HCT116 (cell line): ENCODE measurements at regions not wholly inside any gene's neighbourhood (a gene's known extent, or its start where the extent isn't known, plus 50 kb on each side); places are given as distances from the start of the nearest gene placed in this dataset.

ENCODE experiments used
- ATAC-seq: fragments of 200-7000 bp; cut with Tn5 transposase; 2 replicates; pipeline ENCODE4 v1.9.1; 2020; ENCODE audit warnings: mild to moderate bottlenecking, moderate library complexity
- BruUV-seq: library from RNA; stranded (reverse); fragments of 400-500 nt; replicated peaks from 2 replicates; lab custom pipeline; 2021; lab: Mats Ljungman, UMichigan
- CTCF ChIA-PET: fragments of 300-600 bp; sonication (Branson Sonifier 250); formaldehyde crosslinking; loops from one replicate; lab custom pipeline; 2021; ENCODE audit warnings: antibody characterized with exemption; lab: Charles Lee
- POLR2A ChIA-PET: fragments of 300-600, 350-600 bp; sonication (Branson Sonifier 250); formaldehyde crosslinking; loops from one replicate; lab custom pipeline; 2021; ENCODE audit warnings: antibody characterized with exemption; lab: Charles Lee
- RAD21 ChIA-PET, 2 experiments: fragments of 300-600 bp; sonication (Branson Sonifier 250); formaldehyde crosslinking; loops; one replicate each; lab custom pipeline; 2023; ENCODE audit warnings: low total read pairs in 2 of 2; ENCODE audit not compliant: uncharacterized antibody in 2 of 2, unreplicated experiment in 2 of 2, low non-redundant PET in 1 of 2; lab: Charles Lee
- DNase-seq: peaks from one replicate; pipeline ENCODE4 v3.0.0-alpha.2; 2010; ENCODE audit warnings: low read depth, low spot score
- H2AFZ ChIP-seq: fragments of 200-600 bp; shearing (Covaris generic), sonication (generic); 2 replicates; pipeline ENCODE4 v1.6.1; 2017; ENCODE audit warnings: low read depth, mixed run types, mixed read lengths, antibody characterized with exemption, low read length; ENCODE audit not compliant: poor library complexity, severe bottlenecking
- H3K27ac ChIP-seq: 2 replicates; pipeline ENCODE4 v1.5.1; 2012; ENCODE audit warnings: low read depth, low read length
- H3K27me3 ChIP-seq: fragments of 200-600 bp; sonication (generic); 2 replicates; pipeline ENCODE4 v1.6.1; 2016; ENCODE audit warnings: mixed run types, low read length, mixed read lengths; ENCODE audit not compliant: insufficient read depth
- H3K36me3 ChIP-seq, 2 experiments: fragments of 200-500 bp in 1 of 2; fragments of 200-600 bp in 1 of 2; sonication (Bioruptor generic) in 1 of 2; sonication (generic) in 1 of 2; 2 replicates each; pipeline versions ENCODE4 v1.5.1 to v1.6.1; 2014 to 2016; ENCODE audit warnings: low read length in 2 of 2, inconsistent platforms in 1 of 2, mixed read lengths in 1 of 2, mixed run types in 1 of 2; ENCODE audit not compliant: insufficient read depth in 2 of 2, control insufficient read depth in 1 of 2
- H3K4me1 ChIP-seq, 2 experiments: fragments of 200-600 bp in 1 of 2; sonication (generic) in 1 of 2; 2 replicates each; pipeline versions ENCODE4 v1.5.1 to v1.6.1; 2012 to 2017; ENCODE audit warnings: low read length in 2 of 2, inconsistent platforms in 1 of 2, mild to moderate bottlenecking in 1 of 2, mixed read lengths in 1 of 2, mixed run types in 1 of 2, moderate library complexity in 1 of 2; ENCODE audit not compliant: insufficient read depth in 2 of 2, control insufficient read depth in 1 of 2
- H3K4me2 ChIP-seq: fragments of 200-600 bp; sonication (generic); 2 replicates; pipeline ENCODE4 v1.6.1; 2017; ENCODE audit warnings: mixed run types, low read length, mixed read lengths
- H3K4me3 ChIP-seq, 2 experiments: fragments of 200-600 bp in 1 of 2; sonication (generic) in 1 of 2; replicated peaks in 1 of 2; 2 replicates each; pipeline ENCODE4 v1.5.1; 2011 to 2016; ENCODE audit warnings: low read length in 2 of 2, control low read depth in 1 of 2, low read depth in 1 of 2, mild to moderate bottlenecking in 1 of 2, mixed read lengths in 1 of 2, mixed run types in 1 of 2
- H3K79me2 ChIP-seq: fragments of 200-600 bp; sonication (generic); 2 replicates; pipeline ENCODE4 v1.6.1; 2017; ENCODE audit warnings: mild to moderate bottlenecking, mixed run types, low read length, moderate library complexity, mixed read lengths; ENCODE audit not compliant: insufficient read depth
- H3K9ac ChIP-seq: fragments of 200-600 bp; sonication (generic); 2 replicates; pipeline ENCODE4 v1.6.1; 2016; ENCODE audit warnings: low read length, mixed read lengths
- H3K9me2 ChIP-seq: fragments of 200-600 bp; sonication (generic), shearing (Covaris generic); 2 replicates; pipeline ENCODE4 v1.6.1; 2017; ENCODE audit warnings: mixed run types, mild to moderate bottlenecking, moderate library complexity; ENCODE audit not compliant: insufficient read depth
- H3K9me3 ChIP-seq, 2 experiments: fragments of 200-500 bp in 1 of 2; fragments of 200-600 bp in 1 of 2; sonication (Bioruptor generic) in 1 of 2; sonication (generic) in 1 of 2; 2 replicates each; pipeline ENCODE4 v1.6.1; 2014 to 2017; ENCODE audit warnings: low read length in 2 of 2, mixed read lengths in 2 of 2, inconsistent platforms in 1 of 2, low read depth in 1 of 2, mild to moderate bottlenecking in 1 of 2, mixed run types in 1 of 2, moderate library complexity in 1 of 2; ENCODE audit not compliant: control insufficient read depth in 1 of 2, insufficient read depth in 1 of 2
- H4K20me1 ChIP-seq: fragments of 200-600 bp; sonication (generic), shearing (Covaris generic); 2 replicates; pipeline ENCODE4 v1.6.1; 2017; ENCODE audit warnings: mixed run types, mild to moderate bottlenecking, moderate library complexity; ENCODE audit not compliant: insufficient read depth
- ATF3 ChIP-seq: IDR thresholded peaks from 2 replicates; pipeline ENCODE4 v1.6.1; 2012
- CBX3 ChIP-seq: IDR thresholded peaks from 2 replicates; pipeline ENCODE4 v1.6.1; 2012; ENCODE audit warnings: low read depth
- CEBPB ChIP-seq: IDR thresholded peaks from 2 replicates; pipeline ENCODE4 v1.6.1; 2012; ENCODE audit warnings: low read depth
- EGR1 ChIP-seq: IDR thresholded peaks from 2 replicates; pipeline ENCODE4 v1.6.1; 2012; ENCODE audit warnings: low read depth
- ELF1 ChIP-seq: IDR thresholded peaks from 2 replicates; pipeline ENCODE4 v1.6.1; 2012; ENCODE audit warnings: low read depth, borderline replicate concordance
- EZH2 ChIP-seq: fragments of 200-600 bp; sonication (generic); IDR thresholded peaks from 2 replicates; pipeline ENCODE4 v1.6.1; 2017; ENCODE audit warnings: antibody characterized with exemption, mixed run types
- EZH2phosphoT487 ChIP-seq: fragments of 200-600 bp; IDR thresholded peaks from 2 replicates; pipeline ENCODE4 v1.6.1; 2018; ENCODE audit warnings: antibody characterized with exemption, borderline replicate concordance
- FOSL1 ChIP-seq: IDR thresholded peaks from 2 replicates; pipeline ENCODE4 v1.6.1; 2012; ENCODE audit warnings: low read depth
- JUND ChIP-seq: IDR thresholded peaks from 2 replicates; pipeline ENCODE4 v1.6.1; 2012
- MAX ChIP-seq: IDR thresholded peaks from 2 replicates; pipeline ENCODE4 v1.6.1; 2012
- POLR2AphosphoS5 ChIP-seq: IDR thresholded peaks from 2 replicates; pipeline ENCODE4 v1.6.1; 2011; ENCODE audit warnings: mild to moderate bottlenecking, low read depth, low read length, moderate library complexity
- REST ChIP-seq: IDR thresholded peaks from 2 replicates; pipeline ENCODE4 v1.6.1; 2012; ENCODE audit warnings: low read depth
- SIN3A ChIP-seq: IDR thresholded peaks from 2 replicates; pipeline ENCODE4 v1.6.1; 2012; ENCODE audit warnings: low read depth
- SP1 ChIP-seq: IDR thresholded peaks from 2 replicates; pipeline ENCODE4 v1.6.1; 2012; ENCODE audit warnings: low read depth
- SRF ChIP-seq: IDR thresholded peaks from 2 replicates; pipeline ENCODE4 v1.6.1; 2012; ENCODE audit warnings: low read depth
- YY1 ChIP-seq: IDR thresholded peaks from 2 replicates; pipeline ENCODE4 v1.6.1; 2011; ENCODE audit warnings: low read length, low read depth, moderate library complexity, mild to moderate bottlenecking; ENCODE audit not compliant: insufficient replicate concordance; ENCODE audit errors: extremely low read depth
- ZFX ChIP-seq: fragments of 450-650 bp; IDR thresholded peaks from 2 replicates; pipeline ENCODE4 v1.6.1; 2017
- ZNF274 ChIP-seq: fragments of 200-500 bp; sonication (Bioruptor generic); IDR thresholded peaks from 2 replicates; pipeline ENCODE4 v1.6.1; 2014; ENCODE audit warnings: mild to moderate bottlenecking, low read depth, low read length, inconsistent platforms
- intact Hi-C: fragments of 100-400 bp; cut with micrococcal nuclease; formaldehyde crosslinking; loops from 2 replicates; pipeline ENCODE4 v1.10.0; 2022
- TF ChIP-seq, protein P1 (sequence below), 3 experiments: fragments of 200-600 bp in 1 of 3; sonication (generic) in 1 of 3; IDR thresholded peaks in 2 of 3; conservative IDR thresholded peaks in 1 of 3; 2 replicates each; pipeline ENCODE4 v1.5.1; 2012 to 2017; ENCODE audit warnings: low read depth in 2 of 3, low read length in 2 of 3, antibody characterized with exemption in 1 of 3, borderline replicate concordance in 1 of 3, control low read depth in 1 of 3, mild to moderate bottlenecking in 1 of 3, mixed read lengths in 1 of 3, mixed run types in 1 of 3, moderate library complexity in 1 of 3; ENCODE audit not compliant: insufficient read depth in 1 of 3

DNA sequence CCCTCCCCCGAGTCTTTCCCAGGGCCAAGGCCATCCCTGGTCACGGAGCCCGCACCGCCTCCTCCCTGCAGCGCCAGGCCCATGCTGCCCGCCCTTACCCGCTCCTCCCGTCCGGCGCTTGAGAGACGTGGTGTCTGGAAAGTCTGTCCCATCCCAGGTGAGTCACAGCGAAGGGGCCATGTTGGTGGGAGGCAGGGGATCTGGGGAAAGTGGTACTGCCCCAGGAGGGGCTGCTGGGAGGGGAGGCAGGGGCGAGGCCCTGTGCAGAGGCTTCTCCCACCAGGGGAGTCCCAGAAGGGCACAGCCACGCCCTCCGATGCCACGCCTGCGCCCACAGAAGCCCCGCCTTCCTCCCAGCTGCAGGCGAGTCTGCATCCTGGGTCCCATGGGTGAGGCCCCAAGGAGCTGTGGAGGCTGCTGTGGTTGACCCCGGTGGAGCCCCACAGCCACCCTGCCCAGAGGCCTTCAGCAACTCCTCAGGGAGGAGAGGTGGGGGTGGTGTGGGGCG is 107.0 kb upstream of the PPP1R26 start:
- no peaks in the 10 kb centered on the region for H3K36me3 ChIP-seq
- H3K27ac ChIP-seq: no peak overlapping the region
- TF ChIP-seq EGR1 (no peak), CBX3 (no peak), SP1 (no peak), POLR2AphosphoS5 (no peak), SRF (no peak), FOSL1 (no peak), EZH2phosphoT487 (no peak), SIN3A (no peak), JUND (no peak), CEBPB (no peak), ZFX (no peak), EZH2 (no peak), YY1 (no peak), ZNF274 (no peak), MAX (no peak), REST (no peak), ATF3 (no peak), ELF1 (no peak)
- TF ChIP-seq, protein P1, sequence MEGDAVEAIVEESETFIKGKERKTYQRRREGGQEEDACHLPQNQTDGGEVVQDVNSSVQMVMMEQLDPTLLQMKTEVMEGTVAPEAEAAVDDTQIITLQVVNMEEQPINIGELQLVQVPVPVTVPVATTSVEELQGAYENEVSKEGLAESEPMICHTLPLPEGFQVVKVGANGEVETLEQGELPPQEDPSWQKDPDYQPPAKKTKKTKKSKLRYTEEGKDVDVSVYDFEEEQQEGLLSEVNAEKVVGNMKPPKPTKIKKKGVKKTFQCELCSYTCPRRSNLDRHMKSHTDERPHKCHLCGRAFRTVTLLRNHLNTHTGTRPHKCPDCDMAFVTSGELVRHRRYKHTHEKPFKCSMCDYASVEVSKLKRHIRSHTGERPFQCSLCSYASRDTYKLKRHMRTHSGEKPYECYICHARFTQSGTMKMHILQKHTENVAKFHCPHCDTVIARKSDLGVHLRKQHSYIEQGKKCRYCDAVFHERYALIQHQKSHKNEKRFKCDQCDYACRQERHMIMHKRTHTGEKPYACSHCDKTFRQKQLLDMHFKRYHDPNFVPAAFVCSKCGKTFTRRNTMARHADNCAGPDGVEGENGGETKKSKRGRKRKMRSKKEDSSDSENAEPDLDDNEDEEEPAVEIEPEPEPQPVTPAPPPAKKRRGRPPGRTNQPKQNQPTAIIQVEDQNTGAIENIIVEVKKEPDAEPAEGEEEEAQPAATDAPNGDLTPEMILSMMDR (IDR thresholded peaks at IDR 0.05 in 2 of 3, conservative IDR thresholded peaks at IDR 0.05 in 1 of 3; ENCODE audit: borderline replicate concordance in 1 of 3, insufficient read depth in 1 of 3, low read depth in 2 of 3, low read length in 2 of 3): no peak
- TF ChIP-seq, all 23 proteins: peak for 0
- Histone ChIP-seq H3K4me1 (no peaks in the 10 kb centered on the region), H3K79me2 (no peaks in the 10 kb centered on the region), H3K27me3 (no peaks in the 10 kb centered on the region), H2AFZ (no peak overlapping the region), H3K9me3 (no peaks in the 10 kb centered on the region), H3K4me3 (no peak overlapping the region), H3K9ac (no peak overlapping the region), H3K9me2 (no peaks in the 10 kb centered on the region), H4K20me1 (no peaks in the 10 kb centered on the region), H3K4me2 (no peak overlapping the region)
- intact Hi-C loops: no loop called here
- RAD21 ChIA-PET: no interaction called here
- DNase-seq (no peak), ATAC-seq (no peak)
- POLR2A ChIA-PET: no interaction called here
- CTCF ChIA-PET: no interaction called here
- no TSS peak for BruUV-seq
